Thyroid gland (tissue), 4 donors: ENCODE measurements at regions not wholly inside any gene's neighbourhood (a gene's known extent, or its start where the extent isn't known, plus 50 kb on each side); places are given as distances from the start of the nearest gene placed in this dataset.

Source experiments
- POLR2A ChIP-seq, 2 donors: fragments of 450-650 bp; IDR thresholded peaks; one replicate each; pipeline ENCODE4 v1.6.1; 2017; ENCODE audit warnings: antibody characterized with exemption in 2 of 2, mild to moderate bottlenecking in 2 of 2, moderate library complexity in 1 of 2
- TF ChIP-seq, protein P1 (sequence below), 6 experiments: fragments of 200-600 bp in 3 of 6; fragments of 450-650 bp in 3 of 6; sonication (generic) in 3 of 6; IDR thresholded peaks; one replicate each; pipeline ENCODE4 v1.5.1; 2016 to 2019; ENCODE audit warnings: antibody characterized with exemption in 6 of 6, mild to moderate bottlenecking in 2 of 6, inconsistent platforms in 1 of 6, moderate library complexity in 1 of 6

DNA sequence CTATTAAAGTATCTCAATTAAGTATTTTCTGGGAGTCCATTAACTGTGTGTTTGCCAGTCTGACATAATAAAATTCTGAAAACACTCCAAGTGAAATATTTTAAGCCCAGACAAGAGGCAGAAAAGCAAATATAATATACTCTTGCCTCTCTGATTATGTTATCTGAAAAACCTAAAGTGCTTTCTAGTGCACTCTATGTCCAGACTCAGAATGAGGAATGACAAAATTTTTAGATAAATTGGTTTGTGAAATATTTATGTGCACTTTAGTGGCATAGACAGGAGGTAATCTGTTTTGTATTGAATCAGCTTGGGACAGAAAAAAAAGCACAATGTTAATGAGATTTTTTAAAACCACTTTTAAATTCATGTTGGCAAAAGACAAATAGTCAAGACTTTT is 508.2 kb upstream of the SUCLG2 start:
- TF ChIP-seq, protein P1, sequence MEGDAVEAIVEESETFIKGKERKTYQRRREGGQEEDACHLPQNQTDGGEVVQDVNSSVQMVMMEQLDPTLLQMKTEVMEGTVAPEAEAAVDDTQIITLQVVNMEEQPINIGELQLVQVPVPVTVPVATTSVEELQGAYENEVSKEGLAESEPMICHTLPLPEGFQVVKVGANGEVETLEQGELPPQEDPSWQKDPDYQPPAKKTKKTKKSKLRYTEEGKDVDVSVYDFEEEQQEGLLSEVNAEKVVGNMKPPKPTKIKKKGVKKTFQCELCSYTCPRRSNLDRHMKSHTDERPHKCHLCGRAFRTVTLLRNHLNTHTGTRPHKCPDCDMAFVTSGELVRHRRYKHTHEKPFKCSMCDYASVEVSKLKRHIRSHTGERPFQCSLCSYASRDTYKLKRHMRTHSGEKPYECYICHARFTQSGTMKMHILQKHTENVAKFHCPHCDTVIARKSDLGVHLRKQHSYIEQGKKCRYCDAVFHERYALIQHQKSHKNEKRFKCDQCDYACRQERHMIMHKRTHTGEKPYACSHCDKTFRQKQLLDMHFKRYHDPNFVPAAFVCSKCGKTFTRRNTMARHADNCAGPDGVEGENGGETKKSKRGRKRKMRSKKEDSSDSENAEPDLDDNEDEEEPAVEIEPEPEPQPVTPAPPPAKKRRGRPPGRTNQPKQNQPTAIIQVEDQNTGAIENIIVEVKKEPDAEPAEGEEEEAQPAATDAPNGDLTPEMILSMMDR (IDR thresholded peaks at IDR 0.05): no peak
- no peak for TF ChIP-seq POLR2A (IDR thresholded peaks at IDR 0.05)
